22Rv1 (cell line): ENCODE measurements at regions not wholly inside any gene's neighbourhood (a gene's known extent, or its start where the extent isn't known, plus 50 kb on each side); places are given as distances from the start of the nearest gene placed in this dataset.

Source experiments
- H3K27ac ChIP-seq: fragments of 450-650 bp; 2 replicates; pipeline ENCODE4 v1.5.1; 2017
- CTCF ChIP-seq: fragments of 450-650 bp; IDR thresholded peaks from 2 replicates; pipeline ENCODE4 v1.5.1; 2017; ENCODE audit warnings: mild to moderate bottlenecking
- ZFX ChIP-seq: fragments of 450-650 bp; IDR thresholded peaks from 2 replicates; pipeline ENCODE4 v1.6.1; 2017; ENCODE audit warnings: antibody characterized with exemption, borderline replicate concordance

GRCh38 chr14:26965490-26965889 is 367.7 kb upstream of the NOVA1 start:
- no peak for TF ChIP-seq ZFX
- no peak for TF ChIP-seq CTCF
- H3K27ac ChIP-seq: no peak overlapping the region

- no peak overlapping the region for H3K27ac ChIP-seq
- no peak for TF ChIP-seq CTCF
- no peak for TF ChIP-seq ZFX
These were observed 369.1 kb upstream of the NOVA1 start for GRCh38 chr14:26966908-26967307.

DNA sequence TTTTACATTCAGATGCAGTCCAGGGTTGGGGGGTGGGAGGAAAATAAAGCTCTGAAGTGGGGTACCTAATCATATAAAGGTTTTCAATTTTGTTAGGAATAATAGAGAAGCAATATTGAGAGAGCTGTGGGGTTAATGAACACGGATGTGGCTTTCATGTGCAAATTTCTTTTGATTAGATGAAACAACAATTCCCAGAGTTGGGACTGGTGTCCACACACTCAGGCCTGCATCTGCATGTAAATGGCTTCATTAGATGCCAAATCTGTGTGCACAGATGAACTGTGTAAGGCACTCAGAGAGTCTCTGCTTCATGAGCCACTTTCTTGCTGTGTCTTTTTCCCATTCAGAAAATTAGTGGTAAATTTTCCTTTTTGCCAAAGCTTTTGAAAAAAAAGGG is 377.1 kb upstream of the NOVA1 start:
- TF ChIP-seq ZFX: no peak
- no peak for TF ChIP-seq CTCF

GRCh38 chr14:26982071-26982470 is 384.2 kb upstream of the NOVA1 start:
- TF ChIP-seq ZFX (no peak), CTCF (no peak)
- no peak overlapping the region for H3K27ac ChIP-seq

More for the DNA sequence above, 377.1 kb upstream of the NOVA1 start:
- H3K27ac ChIP-seq: no peak overlapping the region

GRCh38 chr14:26984311-26985177 is 386.7 kb upstream of the NOVA1 start:
- TF ChIP-seq ZFX: no peak
- peak; percentile 84 for TF ChIP-seq CTCF
- no peak overlapping the region for H3K27ac ChIP-seq

DNA sequence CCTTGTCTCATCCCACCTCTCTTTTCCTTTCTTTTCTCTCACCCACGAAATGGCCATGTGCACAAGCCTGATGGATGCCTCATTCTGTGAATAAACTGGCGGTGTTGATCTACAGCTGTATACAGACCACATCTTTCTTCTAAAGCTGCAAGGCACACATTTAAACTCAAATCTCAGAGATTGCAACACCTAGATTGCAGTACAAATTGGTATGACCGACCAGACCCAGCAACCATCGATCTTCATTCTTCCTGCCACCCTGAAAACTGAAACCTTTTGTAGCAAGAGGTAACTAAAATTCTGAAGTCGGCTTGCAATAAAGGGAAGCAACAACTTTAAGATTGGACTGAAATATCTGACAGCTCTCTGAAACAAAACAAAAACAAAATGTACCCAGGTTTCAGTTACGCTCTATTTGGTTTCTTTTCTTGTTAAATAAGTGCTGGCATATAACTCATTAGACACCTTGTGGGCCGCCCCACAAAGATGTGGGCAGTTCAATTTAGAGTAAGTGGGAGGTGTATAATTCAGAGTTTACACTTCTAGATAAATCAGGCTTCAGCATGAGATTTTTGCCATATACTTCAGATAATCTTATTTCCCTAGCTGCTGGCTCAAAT is 390.0 kb upstream of the NOVA1 start:
- TF ChIP-seq ZFX (no peak), CTCF (no peak)
- H3K27ac ChIP-seq: no peak overlapping the region

DNA sequence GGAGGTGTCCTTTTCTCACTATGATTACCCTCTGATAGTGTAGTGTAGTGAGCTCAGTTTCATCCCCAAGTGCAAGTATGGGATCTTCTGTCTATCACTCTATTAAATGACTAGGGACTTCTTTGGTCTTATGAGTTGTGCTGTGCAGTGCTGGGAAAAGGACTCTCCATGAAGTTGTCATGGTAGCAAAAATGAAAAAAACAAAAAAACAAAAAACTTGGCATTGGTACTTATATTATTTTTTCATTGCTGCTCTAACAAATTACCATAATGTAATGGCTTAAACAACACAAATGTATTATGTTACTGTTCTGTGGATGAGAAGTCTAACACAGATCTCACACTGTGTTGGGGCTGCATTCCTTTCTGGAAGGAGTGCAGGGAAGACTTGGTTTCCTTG is 393.1 kb upstream of the NOVA1 start:
- H3K27ac ChIP-seq: no peak overlapping the region
- TF ChIP-seq ZFX: no peak
- TF ChIP-seq CTCF: no peak
